ENCODE measurements at regions not wholly inside any gene's neighbourhood (a gene's known extent, or its start where the extent isn't known, plus 50 kb on each side); places are given as distances from the start of the nearest gene placed in this dataset.

DNA sequence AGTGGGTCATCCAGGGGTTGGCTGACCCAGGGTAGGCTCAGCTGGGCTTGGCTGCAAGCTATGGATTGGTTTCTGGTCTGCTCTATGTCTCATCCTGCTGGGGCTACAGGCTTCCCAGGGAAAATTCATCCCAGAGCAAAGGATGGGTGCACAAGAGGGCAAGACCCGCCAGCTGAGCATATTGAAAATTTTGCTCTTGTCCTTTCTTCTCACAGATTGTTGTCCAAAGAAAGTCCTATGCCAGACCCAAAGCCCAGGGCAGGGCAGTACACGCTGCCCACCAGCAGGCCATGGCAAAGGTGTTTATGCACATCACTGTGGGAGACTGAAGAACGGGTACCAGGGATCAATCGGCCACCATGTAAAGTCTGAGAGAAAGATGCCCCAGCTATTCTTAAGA is 95.3 kb upstream of the PARP11 start:
- no peaks in the 10 kb centered on the region for H4K20me1 ChIP-seq (ENCODE audit: insufficient read depth)
- no peaks in the 10 kb centered on the region for H3K79me2 ChIP-seq (ENCODE audit: insufficient read depth, low read depth)
- H3K4me2 ChIP-seq: no peak overlapping the region
- no peaks in the 10 kb centered on the region for H3K27me3 ChIP-seq (ENCODE audit: insufficient read depth, low read depth)
- no peak overlapping the region for H3K9ac ChIP-seq
- TF ChIP-seq, protein P1, sequence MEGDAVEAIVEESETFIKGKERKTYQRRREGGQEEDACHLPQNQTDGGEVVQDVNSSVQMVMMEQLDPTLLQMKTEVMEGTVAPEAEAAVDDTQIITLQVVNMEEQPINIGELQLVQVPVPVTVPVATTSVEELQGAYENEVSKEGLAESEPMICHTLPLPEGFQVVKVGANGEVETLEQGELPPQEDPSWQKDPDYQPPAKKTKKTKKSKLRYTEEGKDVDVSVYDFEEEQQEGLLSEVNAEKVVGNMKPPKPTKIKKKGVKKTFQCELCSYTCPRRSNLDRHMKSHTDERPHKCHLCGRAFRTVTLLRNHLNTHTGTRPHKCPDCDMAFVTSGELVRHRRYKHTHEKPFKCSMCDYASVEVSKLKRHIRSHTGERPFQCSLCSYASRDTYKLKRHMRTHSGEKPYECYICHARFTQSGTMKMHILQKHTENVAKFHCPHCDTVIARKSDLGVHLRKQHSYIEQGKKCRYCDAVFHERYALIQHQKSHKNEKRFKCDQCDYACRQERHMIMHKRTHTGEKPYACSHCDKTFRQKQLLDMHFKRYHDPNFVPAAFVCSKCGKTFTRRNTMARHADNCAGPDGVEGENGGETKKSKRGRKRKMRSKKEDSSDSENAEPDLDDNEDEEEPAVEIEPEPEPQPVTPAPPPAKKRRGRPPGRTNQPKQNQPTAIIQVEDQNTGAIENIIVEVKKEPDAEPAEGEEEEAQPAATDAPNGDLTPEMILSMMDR (conservative IDR thresholded peaks at IDR 0.05; ENCODE audit: low read depth, low read length): no peak
- H2AFZ ChIP-seq (ENCODE audit: low read depth): no peak overlapping the region
- no peak overlapping the region for H3K4me3 ChIP-seq (IDR thresholded peaks at IDR 0.05; ENCODE audit: insufficient read depth, low read depth, low read length)
- H3K27ac ChIP-seq: no peak overlapping the region
- no peaks in the 10 kb centered on the region for H3K36me3 ChIP-seq (ENCODE audit: insufficient read depth)
- no peaks in the 10 kb centered on the region for H3K4me1 ChIP-seq (ENCODE audit: low read depth, poor library complexity, severe bottlenecking)

DNA sequence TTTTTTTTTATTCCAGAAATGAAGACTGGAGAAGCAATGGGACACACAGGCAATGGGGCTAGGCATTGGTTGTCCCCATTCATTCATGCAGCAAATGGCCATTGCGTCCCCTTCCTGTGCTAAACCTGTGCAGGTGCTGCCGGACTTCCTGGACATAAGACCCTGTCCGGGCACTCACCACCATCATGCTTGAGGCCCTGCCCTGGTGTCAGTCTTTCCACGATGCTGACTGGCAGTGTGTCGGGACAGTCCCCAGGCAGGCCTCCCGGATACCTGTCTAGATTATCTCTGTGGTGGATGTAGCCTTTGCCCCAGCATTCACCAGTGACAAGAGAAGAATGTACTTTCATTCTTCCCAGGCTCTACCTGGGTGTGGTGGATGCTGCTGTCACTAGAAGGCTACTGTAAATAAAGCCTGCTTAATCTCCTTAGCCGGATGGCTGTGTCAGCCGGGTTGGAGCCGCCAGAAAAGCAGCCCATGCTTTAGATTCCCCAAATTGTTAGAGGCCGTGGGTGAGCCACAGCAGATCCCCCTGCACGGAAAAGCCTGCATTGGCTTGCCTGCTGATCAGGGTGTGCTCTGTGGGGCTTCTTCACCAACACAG is 94.5 kb upstream of the PARP11 start:
- H4K20me1 ChIP-seq (ENCODE audit: insufficient read depth): no peaks in the 10 kb centered on the region
- H2AFZ ChIP-seq (ENCODE audit: low read depth): no peak overlapping the region
- no peak overlapping the region for H3K4me2 ChIP-seq
- no peaks in the 10 kb centered on the region for H3K79me2 ChIP-seq (ENCODE audit: insufficient read depth, low read depth)
- no peaks in the 10 kb centered on the region for H3K36me3 ChIP-seq (ENCODE audit: insufficient read depth)
- no peak overlapping the region for H3K9ac ChIP-seq
- H3K27ac ChIP-seq: no peak overlapping the region
- no peaks in the 10 kb centered on the region for H3K27me3 ChIP-seq (ENCODE audit: insufficient read depth, low read depth)
- TF ChIP-seq, protein P1 (conservative IDR thresholded peaks at IDR 0.05; ENCODE audit: low read depth, low read length): no peak
- no peaks in the 10 kb centered on the region for H3K4me1 ChIP-seq (ENCODE audit: low read depth, poor library complexity, severe bottlenecking)
- no peak overlapping the region for H3K4me3 ChIP-seq (IDR thresholded peaks at IDR 0.05; ENCODE audit: insufficient read depth, low read depth, low read length)

DNA sequence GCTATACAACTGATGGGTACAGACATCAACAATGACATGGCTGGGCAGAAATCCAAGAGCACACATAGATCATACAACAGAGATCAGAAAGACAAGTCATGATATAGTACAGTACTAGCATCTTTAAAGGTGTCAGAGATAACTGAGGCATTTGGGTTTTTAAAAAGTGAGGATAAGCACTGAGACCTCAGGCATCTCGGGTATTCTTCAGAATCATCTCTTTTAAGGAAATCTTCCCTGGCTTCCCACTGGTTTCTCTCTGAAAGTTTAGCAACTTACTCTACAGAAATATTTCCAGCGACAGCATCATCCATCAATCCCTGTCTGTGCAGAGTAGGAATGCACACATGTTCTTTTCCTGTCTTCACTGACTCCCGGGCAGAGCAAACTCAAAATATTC is 93.2 kb upstream of the PARP11 start:
- TF ChIP-seq, protein P1 (conservative IDR thresholded peaks at IDR 0.05; ENCODE audit: low read depth, low read length): no peak
- H2AFZ ChIP-seq (ENCODE audit: low read depth): no peak overlapping the region
- no peak overlapping the region for H3K4me2 ChIP-seq
- H3K79me2 ChIP-seq (ENCODE audit: insufficient read depth, low read depth): no peaks in the 10 kb centered on the region
- no peaks in the 10 kb centered on the region for H3K36me3 ChIP-seq (ENCODE audit: insufficient read depth)
- H3K27me3 ChIP-seq (ENCODE audit: insufficient read depth, low read depth): no peaks in the 10 kb centered on the region
- no peaks in the 10 kb centered on the region for H3K4me1 ChIP-seq (ENCODE audit: low read depth, poor library complexity, severe bottlenecking)
- H3K4me3 ChIP-seq (IDR thresholded peaks at IDR 0.05; ENCODE audit: insufficient read depth, low read depth, low read length): no peak overlapping the region
- no peak overlapping the region for H3K9ac ChIP-seq
- H4K20me1 ChIP-seq (ENCODE audit: insufficient read depth): no peaks in the 10 kb centered on the region
- H3K27ac ChIP-seq: no peak overlapping the region

DNA sequence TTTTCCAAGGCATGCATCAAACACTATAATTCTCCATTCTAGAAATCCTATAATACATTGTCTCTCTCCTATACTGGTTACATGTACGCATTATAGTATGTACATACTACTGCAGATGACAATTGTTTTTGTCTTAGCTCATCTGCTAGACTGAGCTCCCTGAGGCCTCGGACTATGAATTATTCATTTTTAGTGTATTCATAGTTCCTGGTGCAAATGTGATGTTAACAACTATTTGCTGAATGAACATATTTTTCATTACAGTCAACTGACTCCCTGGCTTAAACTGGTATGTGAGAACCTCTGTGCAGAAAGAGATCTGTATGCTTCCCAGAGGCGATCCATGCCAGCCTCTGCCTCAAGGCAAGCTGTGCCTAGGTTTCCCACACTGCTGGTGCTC is 91.8 kb upstream of the PARP11 start:
- TF ChIP-seq, protein P1 (conservative IDR thresholded peaks at IDR 0.05; ENCODE audit: low read depth, low read length): no peak
- H3K9ac ChIP-seq: no peak overlapping the region
- no peaks in the 10 kb centered on the region for H3K36me3 ChIP-seq (ENCODE audit: insufficient read depth)
- H3K4me1 ChIP-seq (ENCODE audit: low read depth, poor library complexity, severe bottlenecking): no peaks in the 10 kb centered on the region
- no peak overlapping the region for H3K4me3 ChIP-seq (IDR thresholded peaks at IDR 0.05; ENCODE audit: insufficient read depth, low read depth, low read length)
- H4K20me1 ChIP-seq (ENCODE audit: insufficient read depth): no peaks in the 10 kb centered on the region
- no peaks in the 10 kb centered on the region for H3K27me3 ChIP-seq (ENCODE audit: insufficient read depth, low read depth)
- H3K4me2 ChIP-seq: no peak overlapping the region
- H3K79me2 ChIP-seq (ENCODE audit: insufficient read depth, low read depth): no peaks in the 10 kb centered on the region
- no peak overlapping the region for H3K27ac ChIP-seq
- H2AFZ ChIP-seq (ENCODE audit: low read depth): no peak overlapping the region

All from KMS-11 (cell line).